Upper lobe of right lung (tissue), 1 donor: ENCODE measurements at regions not wholly inside any gene's neighbourhood (a gene's known extent, or its start where the extent isn't known, plus 50 kb on each side); places are given as distances from the start of the nearest gene placed in this dataset.

ENCODE experiments used
- ATAC-seq: fragments of 200-7000 bp; cut with Tn5 transposase; one replicate; pipeline ENCODE4 v1.9.1; 2020; ENCODE audit warnings: mild to moderate bottlenecking, moderate library complexity
- DNase-seq: peaks from one replicate; pipeline ENCODE4 v3.0.0-alpha.2; 2020
- H3K27ac ChIP-seq: fragments of 200-600 bp; one replicate; pipeline ENCODE4 v1.8.0; 2022
- H3K27me3 ChIP-seq: fragments of 200-600 bp; one replicate; pipeline ENCODE4 v1.8.0; 2022; ENCODE audit warnings: mild to moderate bottlenecking
- H3K36me3 ChIP-seq: fragments of 200-600 bp; one replicate; pipeline ENCODE4 v1.8.0; 2022
- H3K4me1 ChIP-seq: fragments of 200-600 bp; one replicate; pipeline ENCODE4 v1.8.0; 2022
- H3K4me3 ChIP-seq: fragments of 200-600 bp; one replicate; pipeline ENCODE4 v1.8.0; 2022; ENCODE audit warnings: mild to moderate bottlenecking
- H3K9me3 ChIP-seq: fragments of 200-600 bp; one replicate; pipeline ENCODE4 v1.8.0; 2022
- intact Hi-C: fragments of 100-400 bp; cut with DNase I; formaldehyde crosslinking; loops from one replicate; pipeline ENCODE4 v1.11.0; 2022
- TF ChIP-seq, protein P1 (sequence below): fragments of 200-600 bp; IDR thresholded peaks from one replicate; pipeline ENCODE4 v1.8.0; 2022; ENCODE audit warnings: antibody characterized with exemption
- donor health status: DM: no; HTN: yes; CAD: no; lungs with severe emphysema.

DNA sequence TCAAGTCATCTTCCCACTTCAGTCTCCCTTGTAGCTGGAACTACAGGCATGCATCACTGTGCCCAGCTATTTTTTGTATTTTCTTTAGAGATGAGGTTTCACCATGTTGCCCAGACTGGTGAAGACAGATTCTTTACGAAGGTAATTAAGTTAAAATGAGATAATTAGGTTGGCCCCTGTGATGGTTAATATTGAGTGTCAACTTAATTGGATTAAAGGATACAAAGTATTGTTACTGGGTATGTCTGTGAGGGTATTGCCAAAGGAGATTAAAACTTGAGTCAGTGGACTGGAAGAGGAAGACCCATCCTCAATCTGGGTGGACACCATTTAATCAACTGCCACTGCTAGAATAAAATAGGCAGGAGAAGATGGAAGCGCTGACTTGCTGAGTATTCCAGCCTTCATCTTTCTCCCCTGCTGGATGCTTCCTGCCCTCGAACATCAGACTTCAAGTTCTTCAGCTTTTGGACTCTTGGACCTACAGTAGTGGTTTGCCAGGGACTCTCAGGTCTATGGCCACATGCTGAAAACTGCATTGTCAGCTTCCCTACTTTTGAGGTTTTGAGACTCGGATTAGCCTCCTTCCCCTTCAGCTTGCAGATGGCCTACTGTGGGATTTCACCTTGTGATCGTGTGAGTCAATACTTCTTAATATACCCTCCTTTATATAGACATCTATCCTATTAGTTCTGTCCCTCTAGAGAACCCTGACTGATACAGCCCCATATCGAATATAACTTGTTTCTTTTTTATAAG is 269.1 kb downstream of the TMX3 start:
- intact Hi-C loops: no loop called here
- TF ChIP-seq, protein P1, sequence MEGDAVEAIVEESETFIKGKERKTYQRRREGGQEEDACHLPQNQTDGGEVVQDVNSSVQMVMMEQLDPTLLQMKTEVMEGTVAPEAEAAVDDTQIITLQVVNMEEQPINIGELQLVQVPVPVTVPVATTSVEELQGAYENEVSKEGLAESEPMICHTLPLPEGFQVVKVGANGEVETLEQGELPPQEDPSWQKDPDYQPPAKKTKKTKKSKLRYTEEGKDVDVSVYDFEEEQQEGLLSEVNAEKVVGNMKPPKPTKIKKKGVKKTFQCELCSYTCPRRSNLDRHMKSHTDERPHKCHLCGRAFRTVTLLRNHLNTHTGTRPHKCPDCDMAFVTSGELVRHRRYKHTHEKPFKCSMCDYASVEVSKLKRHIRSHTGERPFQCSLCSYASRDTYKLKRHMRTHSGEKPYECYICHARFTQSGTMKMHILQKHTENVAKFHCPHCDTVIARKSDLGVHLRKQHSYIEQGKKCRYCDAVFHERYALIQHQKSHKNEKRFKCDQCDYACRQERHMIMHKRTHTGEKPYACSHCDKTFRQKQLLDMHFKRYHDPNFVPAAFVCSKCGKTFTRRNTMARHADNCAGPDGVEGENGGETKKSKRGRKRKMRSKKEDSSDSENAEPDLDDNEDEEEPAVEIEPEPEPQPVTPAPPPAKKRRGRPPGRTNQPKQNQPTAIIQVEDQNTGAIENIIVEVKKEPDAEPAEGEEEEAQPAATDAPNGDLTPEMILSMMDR: no peak
- no peaks in the 10 kb centered on the region for H3K27me3 ChIP-seq
- DNase-seq: no peak
- no peak overlapping the region for H3K27ac ChIP-seq
- H3K4me1 ChIP-seq: no peaks in the 10 kb centered on the region
- no peaks in the 10 kb centered on the region for H3K9me3 ChIP-seq
- H3K36me3 ChIP-seq: no peaks in the 10 kb centered on the region
- H3K4me3 ChIP-seq: no peak overlapping the region
- no peak for ATAC-seq

DNA sequence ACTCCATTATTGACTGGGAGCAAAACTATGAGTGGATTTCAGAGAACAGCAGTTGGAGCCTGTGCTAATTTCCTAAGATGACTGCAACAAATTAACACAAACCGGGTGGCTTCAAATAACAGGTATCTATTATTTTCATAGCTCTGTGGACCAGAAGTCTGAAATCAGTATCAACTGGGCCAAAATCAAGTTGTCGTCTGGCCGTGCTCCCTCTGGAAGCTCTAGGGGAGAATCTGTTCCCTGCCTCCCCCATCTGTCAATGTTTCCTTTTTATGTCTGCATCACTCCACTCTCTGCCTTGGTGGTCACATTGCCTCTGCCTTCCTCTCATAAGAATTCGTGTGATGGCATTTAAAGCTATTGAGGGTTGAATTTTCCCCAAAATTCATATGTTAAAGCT is 269.8 kb downstream of the TMX3 start:
- Histone ChIP-seq H3K4me1 (no peaks in the 10 kb centered on the region), H3K27ac (no peak overlapping the region), H3K4me3 (no peak overlapping the region), H3K9me3 (no peaks in the 10 kb centered on the region), H3K36me3 (no peaks in the 10 kb centered on the region), H3K27me3 (no peaks in the 10 kb centered on the region)
- intact Hi-C loops: no loop called here
- DNase-seq (no peak), ATAC-seq (no peak)
- TF ChIP-seq, protein P1: no peak

DNA sequence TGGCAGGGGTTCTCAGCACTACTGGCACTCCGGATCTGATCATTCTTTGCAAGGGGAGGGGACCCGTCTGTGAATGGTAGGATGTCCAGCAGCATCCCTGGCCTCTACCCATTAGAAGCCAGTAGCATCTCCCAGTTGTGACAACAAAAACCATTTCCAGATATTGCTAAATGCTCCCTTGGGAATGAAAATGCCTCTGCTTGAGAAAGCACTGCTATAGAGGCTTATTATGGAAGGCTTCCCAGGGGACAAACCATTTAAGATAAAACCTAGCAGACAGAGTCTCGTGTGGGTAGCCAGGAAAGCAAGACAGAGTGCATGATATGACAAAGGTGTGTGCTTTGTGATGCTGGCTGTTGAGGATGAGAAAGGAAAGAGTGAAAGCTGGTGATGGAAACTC is 273.7 kb downstream of the TMX3 start:
- H3K9me3 ChIP-seq: no peaks in the 10 kb centered on the region
- intact Hi-C loops: no loop called here
- no peak overlapping the region for H3K4me3 ChIP-seq
- no peak overlapping the region for H3K27ac ChIP-seq
- TF ChIP-seq, protein P1: no peak
- DNase-seq: no peak
- H3K36me3 ChIP-seq: no peaks in the 10 kb centered on the region
- no peaks in the 10 kb centered on the region for H3K27me3 ChIP-seq
- H3K4me1 ChIP-seq: no peaks in the 10 kb centered on the region
- no peak for ATAC-seq

DNA sequence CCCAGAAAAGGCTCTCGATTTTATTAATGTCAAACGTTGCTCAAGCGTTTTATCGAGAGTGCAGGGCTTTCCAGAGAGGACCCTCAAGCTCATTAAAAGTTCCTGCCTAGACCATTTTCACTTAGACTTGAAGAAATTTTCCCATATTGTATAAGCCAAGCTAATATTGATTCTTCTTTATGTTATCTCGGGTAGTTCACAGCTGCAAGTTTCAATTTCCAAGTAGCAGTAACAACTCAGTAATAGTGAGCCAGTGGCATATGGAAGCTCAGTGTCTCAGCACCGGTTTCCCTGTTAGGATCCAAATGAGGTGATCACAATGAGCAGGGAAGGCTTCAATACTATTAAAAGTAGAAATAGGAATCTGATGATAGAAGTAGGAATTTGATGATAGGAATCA is 274.5 kb downstream of the TMX3 start:
- Histone ChIP-seq H3K9me3 (no peaks in the 10 kb centered on the region), H3K36me3 (no peaks in the 10 kb centered on the region), H3K4me1 (no peaks in the 10 kb centered on the region), H3K27ac (no peak overlapping the region), H3K27me3 (no peaks in the 10 kb centered on the region), H3K4me3 (no peak overlapping the region)
- ATAC-seq (no peak), DNase-seq (no peak)
- TF ChIP-seq, protein P1: no peak
- intact Hi-C loops: no loop called here

DNA sequence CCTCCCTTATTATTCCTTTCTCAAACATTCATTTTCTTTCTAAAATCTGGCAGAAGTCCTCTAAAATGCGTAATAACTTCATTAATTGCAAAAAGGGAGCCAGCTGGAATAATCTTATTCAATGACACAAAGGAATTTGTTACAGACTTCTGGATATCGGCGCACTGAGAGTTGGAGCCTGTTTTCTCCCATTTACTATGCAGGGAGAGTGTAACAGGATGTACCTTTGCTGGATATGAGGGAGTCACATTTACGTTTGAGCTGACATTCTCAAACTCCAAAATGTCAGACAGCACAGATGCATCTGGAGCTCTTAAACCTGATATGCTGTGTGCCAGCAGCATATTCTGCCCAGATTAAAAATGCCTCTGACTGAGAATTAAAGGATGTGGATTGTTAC is 275.3 kb downstream of the TMX3 start:
- Histone ChIP-seq H3K27ac (no peak overlapping the region), H3K36me3 (no peaks in the 10 kb centered on the region), H3K4me1 (no peaks in the 10 kb centered on the region), H3K9me3 (no peaks in the 10 kb centered on the region), H3K4me3 (no peak overlapping the region), H3K27me3 (no peaks in the 10 kb centered on the region)
- no peak for DNase-seq
- intact Hi-C loops: no loop called here
- TF ChIP-seq, protein P1: no peak
- no peak for ATAC-seq

DNA sequence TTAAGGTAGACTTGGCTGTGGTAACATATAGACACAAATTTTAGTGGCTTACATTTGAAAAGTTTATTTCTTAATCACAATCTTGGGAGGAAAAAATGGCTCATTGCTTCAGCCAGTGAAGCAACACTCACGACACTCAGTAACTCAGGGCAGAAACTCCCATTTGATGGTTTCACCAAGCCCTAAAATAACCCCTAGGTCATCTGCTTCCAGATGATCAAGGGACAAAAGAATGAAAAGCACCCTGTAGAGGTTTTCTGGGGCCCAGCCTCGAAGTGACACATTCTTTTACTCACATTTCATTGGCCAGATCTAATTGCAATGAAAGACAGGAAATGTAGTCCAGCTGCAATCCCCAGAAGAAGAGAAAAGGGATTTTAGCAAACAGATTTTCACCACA is 275.9 kb downstream of the TMX3 start:
- Histone ChIP-seq H3K4me1 (no peaks in the 10 kb centered on the region), H3K27me3 (no peaks in the 10 kb centered on the region), H3K27ac (no peak overlapping the region), H3K9me3 (no peaks in the 10 kb centered on the region), H3K4me3 (no peak overlapping the region), H3K36me3 (no peaks in the 10 kb centered on the region)
- TF ChIP-seq, protein P1: no peak
- ATAC-seq (peak; percentile 46), DNase-seq (no peak)
- intact Hi-C loops: no loop called here
